T47D (cell line): ENCODE measurements at regions not wholly inside any gene's neighbourhood (a gene's known extent, or its start where the extent isn't known, plus 50 kb on each side); places are given as distances from the start of the nearest gene placed in this dataset.
"Not testable (repeated sequence)": the region's sequence is repeated elsewhere in the genome, so short reads cannot be mapped to it uniquely, and the experiment has no call there.

Experiments
- DNase-seq, 2 experiments: peaks; one replicate each; pipeline versions ENCODE4 v3.0.0 to v3.0.0-alpha.2; 2011 to 2012; ENCODE audit warnings: low read depth in 1 of 2, low spot score in 1 of 2
- JUND ChIP-seq: IDR thresholded peaks from 2 replicates; pipeline ENCODE4 v1.6.1; 2012; ENCODE audit warnings: low read depth
- in situ Hi-C: cut with HindIII; loops from 2 replicates; pipeline ENCODE4 v1.10.0; 2016; ENCODE audit warnings: low sequenced_read_pairs, low pct_unique_long_range_greater_than_20kb

DNA sequence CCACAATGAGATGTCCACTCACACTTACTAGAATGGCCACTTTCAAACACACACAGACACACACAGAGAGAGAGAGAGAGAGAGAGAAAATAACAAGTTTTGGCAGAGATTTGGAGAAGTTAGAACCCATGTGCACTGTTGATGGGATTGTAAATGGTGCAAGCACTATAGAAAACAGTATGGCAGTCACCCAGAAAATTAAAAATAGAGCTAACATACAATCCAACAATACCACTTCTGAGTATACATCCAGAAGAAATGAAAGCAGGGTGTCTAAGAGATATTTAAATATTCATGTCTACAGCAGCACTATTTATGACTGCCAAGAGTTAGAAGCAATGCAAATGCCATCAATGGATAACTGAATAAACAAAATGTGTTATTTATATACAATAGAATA, 359.9 kb upstream of the COX7C start:
- DNase-seq, result no peak
- in situ Hi-C loops, result no loop called here
- TF ChIP-seq JUND, result no peak

DNA sequence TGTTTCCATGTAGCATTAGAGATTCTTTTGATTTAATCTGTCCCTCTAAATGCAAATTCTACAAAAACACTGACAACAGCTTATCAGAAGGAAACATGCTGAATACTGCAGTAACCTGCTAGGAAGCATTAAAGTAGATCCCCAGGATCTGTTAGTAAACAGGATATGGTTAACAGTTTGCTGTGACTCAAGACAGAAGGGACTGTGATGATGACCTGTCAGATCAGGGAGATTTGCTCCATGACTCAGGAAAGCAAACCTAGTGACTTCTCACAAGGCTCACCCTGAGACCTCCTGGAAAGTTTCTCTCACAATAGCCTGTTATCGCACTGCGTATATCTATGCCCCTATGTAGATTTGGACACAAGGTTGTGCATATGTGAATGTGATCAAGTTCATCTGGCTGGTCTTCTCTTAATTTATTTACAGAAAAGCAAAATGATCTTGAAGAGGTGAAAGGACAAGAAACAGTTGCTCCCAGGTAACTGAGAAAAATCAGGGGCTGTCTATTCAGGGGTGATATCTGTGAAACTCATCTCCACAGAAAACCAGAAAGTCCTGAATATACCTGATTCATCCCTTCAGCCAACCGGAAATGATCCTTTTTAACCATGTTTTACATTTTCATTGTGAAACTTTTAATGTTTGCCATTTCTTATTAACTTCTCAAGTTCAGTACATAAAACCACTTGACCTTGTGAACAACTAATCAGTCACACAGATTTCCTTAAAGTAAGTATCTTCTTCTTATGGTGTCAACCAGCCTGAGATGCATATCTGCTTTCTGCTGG, 333.1 kb upstream of the COX7C start:
- DNase-seq, in situ Hi-C loops: not testable (repeated sequence)

DNA sequence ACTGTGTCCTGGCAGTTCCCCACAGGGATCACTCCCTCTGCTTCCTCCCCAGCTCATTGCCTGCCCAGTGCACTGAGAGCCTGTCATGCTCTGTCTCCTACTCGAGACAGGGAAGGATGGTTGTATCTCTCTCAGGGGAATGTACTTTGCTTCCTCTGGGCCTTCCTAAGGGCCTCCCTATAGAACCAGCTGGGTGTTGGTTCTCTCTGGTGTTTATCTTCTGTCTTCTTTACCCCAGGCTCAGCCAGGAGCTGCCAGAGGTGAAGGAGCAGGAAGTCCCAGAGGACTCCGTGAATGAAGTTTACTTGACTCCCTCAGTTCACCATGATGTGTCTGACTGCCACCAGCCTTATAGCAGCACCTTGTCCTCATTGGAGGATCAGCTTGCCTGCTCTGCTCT, 330.3 kb upstream of the COX7C start:
- DNase-seq, in situ Hi-C loops: not testable (repeated sequence)

GRCh38 chr5:86289786-86290185, 328.0 kb upstream of the COX7C start:
- DNase-seq, in situ Hi-C loops: not testable (repeated sequence)

DNA sequence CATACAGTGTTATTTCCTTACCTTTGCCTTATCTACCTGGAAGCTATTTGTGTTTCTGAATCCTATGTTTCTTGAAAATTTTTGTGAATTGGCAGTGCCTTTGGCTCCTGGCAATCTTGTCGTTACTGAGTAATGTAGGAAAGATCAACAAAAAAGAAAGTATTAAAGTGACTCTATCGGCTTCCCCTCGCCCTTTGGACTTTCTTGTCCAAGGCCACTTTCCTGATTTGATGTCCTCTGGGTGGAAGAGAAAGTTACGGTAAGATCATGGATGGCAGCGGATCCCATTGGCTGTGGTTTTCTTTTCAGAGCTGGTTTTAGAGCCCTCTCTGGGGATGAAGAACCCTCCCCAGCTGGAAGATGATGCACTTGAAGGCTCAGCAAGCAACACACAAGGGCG, 324.9 kb upstream of the COX7C start:
- in situ Hi-C loops, DNase-seq: not testable (repeated sequence)

DNA sequence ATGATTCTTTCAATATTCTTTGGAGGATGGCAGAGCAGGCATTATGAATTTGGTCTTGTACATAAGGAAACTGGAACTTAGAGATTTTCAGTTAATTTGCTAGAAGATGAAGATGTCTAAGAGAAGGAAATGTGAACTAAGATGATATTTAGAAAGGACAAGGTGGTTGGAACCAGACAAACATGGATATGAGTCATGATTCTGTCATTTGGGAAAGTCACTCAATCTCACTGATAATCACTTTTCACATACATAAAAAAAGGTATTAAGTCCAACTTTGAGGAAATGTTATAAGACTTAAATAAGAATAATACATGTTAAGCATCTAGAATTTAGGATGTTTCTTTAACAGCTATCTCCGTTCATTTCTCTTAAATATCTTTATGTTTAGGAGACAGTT, 315.1 kb upstream of the COX7C start:
- DNase-seq, in situ Hi-C loops: not testable (repeated sequence)

GRCh38 chr5:86305050-86305449, 312.7 kb upstream of the COX7C start:
- peak in 1 of 2 experiments; percentile 36 for DNase-seq
- in situ Hi-C loops, result not testable (repeated sequence)

- in situ Hi-C loops, result no loop called here
- DNase-seq, result no peak
- TF ChIP-seq JUND, result no peak
Observed at GRCh38 chr5:86314951-86315350, 302.8 kb upstream of the COX7C start.

- in situ Hi-C loops, result no loop called here
- no peak for DNase-seq
- TF ChIP-seq JUND, result no peak
Observed at GRCh38 chr5:86320266-86320665, 297.5 kb upstream of the COX7C start.

- no peak for DNase-seq
Observed at GRCh38 chr5:86329318-86329717, 288.4 kb upstream of the COX7C start.

DNA sequence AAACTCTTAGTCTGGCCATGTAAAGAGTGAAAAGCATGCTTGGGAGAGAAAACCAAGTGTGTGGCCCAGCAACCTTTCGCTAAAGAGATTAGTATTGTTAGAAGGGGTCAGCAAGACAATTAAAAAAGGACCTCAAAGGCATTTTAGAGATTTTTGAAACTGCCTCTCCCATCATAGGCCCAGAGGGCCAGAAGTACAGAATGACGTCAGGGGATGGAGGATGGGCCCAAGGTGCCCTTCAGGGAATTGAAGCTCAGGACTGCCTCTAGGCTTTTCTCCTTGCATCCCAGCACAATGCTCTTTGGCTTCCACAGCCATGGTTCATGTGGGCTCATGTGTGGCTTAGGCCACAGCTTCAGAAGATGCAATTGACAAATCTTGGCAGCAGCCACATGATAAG, 287.0 kb upstream of the COX7C start:
- TF ChIP-seq JUND, result no peak
- in situ Hi-C loops, result no loop called here

More at GRCh38 chr5:86329318-86329717, 288.4 kb upstream of the COX7C start:
- TF ChIP-seq JUND, result no peak
- in situ Hi-C loops, result no loop called here

GRCh38 chr5:86332851-86333250, 284.9 kb upstream of the COX7C start:
- TF ChIP-seq JUND, result no peak
- DNase-seq, result no peak
- in situ Hi-C loops, result no loop called here

More for the DNA sequence above, 287.0 kb upstream of the COX7C start:
- DNase-seq, result no peak

- no peak for DNase-seq
- TF ChIP-seq JUND, result no peak
- in situ Hi-C loops, result no loop called here
Observed at GRCh38 chr5:86337667-86338460, 279.9 kb upstream of the COX7C start.
